HL-60/S4 (cell line): ENCODE measurements at regions not wholly inside any gene's neighbourhood (a gene's known extent, or its start where the extent isn't known, plus 50 kb on each side); places are given as distances from the start of the nearest gene placed in this dataset.

Experiments used
- in situ Hi-C: fragments of 300-500 bp; cut with MboI; formaldehyde crosslinking; loops from 2 replicates; pipeline ENCODE4 v1.14.3; 2022; ENCODE audit warnings: low sequenced_read_pairs

DNA sequence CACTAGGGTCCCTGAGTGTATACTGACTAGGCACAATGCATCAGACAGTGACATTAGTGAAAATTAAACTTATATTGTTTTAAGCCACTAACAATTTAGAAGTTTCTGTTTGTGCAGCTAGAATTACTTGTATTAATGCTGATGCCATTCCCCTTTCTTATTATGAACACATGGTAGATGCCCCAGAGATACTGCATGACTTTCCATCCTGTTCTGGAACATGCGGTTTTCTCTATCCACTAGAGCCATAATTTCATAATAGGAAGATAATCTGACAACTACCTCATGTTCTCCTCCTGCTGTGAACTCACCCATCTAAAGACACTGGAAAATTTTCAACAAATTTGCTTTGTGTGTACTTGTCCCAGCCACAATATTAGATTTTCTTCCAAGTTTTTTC, 1256.4 kb downstream of the FAM181B start:
- in situ Hi-C loops = no loop called here

DNA sequence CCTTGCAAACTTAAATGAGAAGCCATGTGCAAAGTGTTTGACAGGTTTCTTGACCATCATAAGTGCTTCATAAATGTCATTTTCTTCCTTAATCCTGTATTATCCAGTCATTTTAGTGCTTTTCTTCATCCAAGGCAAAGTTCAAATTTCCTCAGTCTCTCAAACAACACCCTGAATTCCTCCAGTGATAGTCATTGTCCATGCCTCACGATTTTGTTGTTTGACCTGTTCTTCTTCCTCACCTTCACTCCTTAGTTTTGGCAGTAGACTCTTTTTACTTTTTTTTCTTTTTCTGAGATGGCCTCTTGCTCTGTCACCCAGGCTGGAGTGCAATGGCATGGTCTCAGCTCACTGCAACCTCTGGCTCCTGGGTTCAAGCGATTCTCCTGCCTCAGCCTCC, 1257.3 kb downstream of the FAM181B start:
- in situ Hi-C loops = no loop called here

GRCh38 chr11:81472646-81473045, 1261.0 kb downstream of the FAM181B start:
- in situ Hi-C loops = no loop called here

DNA sequence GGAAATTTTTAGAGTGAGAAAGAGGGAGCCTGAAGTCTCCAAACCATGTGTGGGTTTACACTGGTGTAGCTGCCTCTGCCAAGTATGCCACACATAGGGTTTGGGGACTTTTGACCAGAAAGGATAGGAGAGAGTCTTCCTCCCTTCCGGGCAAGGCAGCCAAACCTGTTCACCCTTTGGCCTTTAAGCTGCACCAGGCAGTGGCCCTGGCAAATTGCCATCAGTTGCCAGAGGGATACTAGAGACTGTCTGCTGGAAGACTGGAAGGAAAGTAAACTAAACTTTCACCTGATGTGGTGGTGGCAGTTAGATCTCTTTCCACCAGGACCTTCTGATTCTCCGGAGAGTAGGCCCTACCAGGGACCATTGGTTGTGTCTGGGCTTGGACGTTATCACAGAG, 1263.2 kb downstream of the FAM181B start:
- in situ Hi-C loops = no loop called here

DNA sequence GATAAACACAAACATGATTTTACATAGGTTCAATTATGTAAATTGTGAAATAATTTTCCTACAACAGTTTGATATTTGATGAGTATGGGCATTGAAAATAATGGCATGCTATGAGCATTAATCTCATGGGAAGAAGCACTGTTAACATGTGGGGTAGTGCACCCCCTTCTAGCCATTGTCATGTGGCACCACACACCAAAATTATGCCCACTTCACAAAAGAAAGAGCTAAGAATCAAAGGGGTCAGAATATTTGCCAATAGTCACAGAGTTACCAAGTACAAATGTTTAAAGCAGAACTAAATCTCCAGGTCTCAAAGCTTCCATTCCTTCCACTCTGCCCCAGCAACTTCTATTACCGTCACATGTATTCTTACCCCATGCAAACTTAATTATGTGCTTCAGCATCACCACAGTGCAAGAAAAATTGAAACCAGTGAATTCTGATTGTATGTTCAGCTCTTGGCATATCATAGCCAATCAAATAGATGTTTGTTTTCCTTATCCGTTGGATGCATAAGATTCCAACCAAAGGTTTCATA, 1273.8 kb downstream of the FAM181B start:
- in situ Hi-C loops = no loop called here

- in situ Hi-C loops = no loop called here
Measured at GRCh38 chr11:81449588-81450156, 1284.0 kb downstream of the FAM181B start.

- in situ Hi-C loops = no loop called here
Measured at GRCh38 chr11:81444297-81444696, 1289.4 kb downstream of the FAM181B start.

DNA sequence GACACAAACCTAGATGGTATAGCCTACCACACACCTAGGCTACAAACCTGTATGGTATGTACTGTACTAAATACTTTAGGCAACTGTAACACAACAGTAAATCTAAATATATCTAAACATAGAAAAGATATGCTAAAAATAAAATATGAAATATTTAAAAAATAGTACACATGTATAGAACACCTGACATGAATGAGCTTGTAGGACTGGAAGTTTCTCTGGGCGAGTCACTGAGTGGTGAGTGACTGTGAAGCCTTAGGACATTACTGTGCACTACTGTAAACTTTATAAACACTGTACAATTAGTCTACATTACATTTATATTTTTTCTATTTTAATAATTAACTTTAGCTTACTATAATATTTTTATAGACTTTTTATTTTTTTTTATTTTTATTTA, 1301.3 kb downstream of the FAM181B start:
- in situ Hi-C loops = no loop called here

DNA sequence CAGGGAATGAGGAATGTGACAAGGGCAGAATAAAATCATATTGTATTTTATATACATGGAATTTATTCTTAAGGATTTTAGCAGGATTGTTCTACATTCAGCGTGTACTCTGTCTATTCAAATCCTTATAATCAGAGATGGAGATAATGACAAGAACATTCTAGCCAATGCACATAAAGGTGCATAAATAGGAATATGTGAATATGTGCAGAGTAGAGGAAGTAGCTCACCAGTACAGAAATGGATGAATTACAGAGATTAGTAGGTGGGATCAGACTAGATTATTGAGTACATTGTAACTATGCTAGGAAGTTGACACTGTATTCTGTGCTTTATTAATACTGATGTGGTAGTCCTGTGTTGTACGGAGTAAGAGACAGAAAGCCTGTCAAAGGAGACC, 1308.8 kb downstream of the FAM181B start:
- in situ Hi-C loops = no loop called here

GRCh38 chr11:81422402-81422801, 1311.3 kb downstream of the FAM181B start:
- in situ Hi-C loops = no loop called here

- in situ Hi-C loops = no loop called here
Measured at GRCh38 chr11:81421251-81421860, 1312.3 kb downstream of the FAM181B start.

DNA sequence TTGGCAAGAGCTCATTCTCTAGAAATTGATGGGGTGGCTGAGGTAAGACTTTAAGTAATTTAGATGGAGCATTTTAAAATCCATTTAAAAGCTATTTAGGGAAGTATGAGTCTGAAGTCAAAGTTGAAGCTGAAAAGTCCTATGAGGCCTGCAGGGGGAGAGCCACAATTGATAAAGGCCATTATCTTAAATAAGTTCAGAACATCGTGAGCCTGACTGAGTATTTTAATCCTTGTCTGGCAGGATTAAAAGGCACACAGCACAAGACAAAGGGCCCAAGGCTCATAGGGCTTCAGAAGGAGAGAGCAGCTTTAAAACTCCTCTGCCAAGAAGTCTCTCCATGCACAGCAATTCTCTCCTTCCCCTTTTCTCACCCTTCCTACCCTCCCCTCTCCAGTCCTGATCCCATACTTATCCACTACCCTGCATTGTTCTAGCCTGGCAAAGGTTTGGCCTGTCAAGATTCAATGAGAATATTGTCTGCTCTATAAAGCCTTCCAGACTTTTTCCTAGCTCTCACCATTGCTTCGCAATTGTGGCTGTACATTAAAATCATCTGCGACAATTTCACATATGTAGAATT, 1312.9 kb downstream of the FAM181B start:
- in situ Hi-C loops = no loop called here

GRCh38 chr11:81397316-81397715, 1336.3 kb downstream of the FAM181B start:
- in situ Hi-C loops = no loop called here

GRCh38 chr11:81394311-81394710, 1339.4 kb downstream of the FAM181B start:
- in situ Hi-C loops = no loop called here

- in situ Hi-C loops = no loop called here
Measured at GRCh38 chr11:81388326-81388725, 1345.3 kb downstream of the FAM181B start.

DNA sequence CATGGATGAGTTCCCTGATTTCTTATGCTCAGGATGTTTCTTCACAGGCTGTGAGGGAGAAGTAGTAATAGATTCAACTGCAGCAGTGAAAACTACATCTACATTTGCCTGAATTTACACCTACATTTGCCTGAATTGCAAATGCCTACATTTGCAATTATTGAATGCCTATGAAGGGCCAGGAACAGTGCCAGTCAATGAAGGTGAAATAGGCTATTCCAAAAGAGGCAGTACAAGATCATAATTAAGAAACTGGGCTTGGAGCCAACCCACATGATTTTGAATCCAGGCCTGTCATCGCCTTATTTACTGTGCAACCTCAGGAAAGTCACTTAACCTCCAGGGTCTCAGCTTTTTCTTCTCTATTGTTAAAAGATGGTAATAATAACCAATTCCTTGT, 1353.3 kb downstream of the FAM181B start:
- in situ Hi-C loops = no loop called here

DNA sequence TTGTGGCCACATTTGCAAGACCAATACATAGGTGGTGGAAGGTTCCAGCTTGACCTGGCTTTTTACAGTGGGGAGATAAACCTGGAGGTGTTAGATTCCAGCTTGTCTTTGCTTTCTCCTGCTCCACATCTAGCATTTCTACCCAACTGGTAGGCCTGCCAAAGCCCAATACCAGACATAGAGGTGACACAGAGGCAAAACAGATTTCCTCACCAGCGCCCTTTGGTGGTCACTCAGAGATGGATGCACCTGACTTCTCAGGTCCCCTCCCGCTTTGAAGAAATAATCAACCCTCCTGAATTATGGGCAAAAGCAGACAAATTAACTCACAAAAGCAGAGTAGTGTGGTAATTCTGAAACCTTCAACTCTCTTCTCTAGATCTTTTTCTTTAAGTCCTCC, 1356.2 kb downstream of the FAM181B start:
- in situ Hi-C loops = no loop called here

- in situ Hi-C loops = no loop called here
Measured at GRCh38 chr11:81373986-81374385, 1359.7 kb downstream of the FAM181B start.

- in situ Hi-C loops = no loop called here
Measured at GRCh38 chr11:81368192-81368591, 1365.5 kb downstream of the FAM181B start.

- in situ Hi-C loops = no loop called here
Measured at GRCh38 chr11:81365496-81365895, 1368.2 kb downstream of the FAM181B start.

- in situ Hi-C loops = no loop called here
Measured at GRCh38 chr11:81359476-81359875, 1374.2 kb downstream of the FAM181B start.

DNA sequence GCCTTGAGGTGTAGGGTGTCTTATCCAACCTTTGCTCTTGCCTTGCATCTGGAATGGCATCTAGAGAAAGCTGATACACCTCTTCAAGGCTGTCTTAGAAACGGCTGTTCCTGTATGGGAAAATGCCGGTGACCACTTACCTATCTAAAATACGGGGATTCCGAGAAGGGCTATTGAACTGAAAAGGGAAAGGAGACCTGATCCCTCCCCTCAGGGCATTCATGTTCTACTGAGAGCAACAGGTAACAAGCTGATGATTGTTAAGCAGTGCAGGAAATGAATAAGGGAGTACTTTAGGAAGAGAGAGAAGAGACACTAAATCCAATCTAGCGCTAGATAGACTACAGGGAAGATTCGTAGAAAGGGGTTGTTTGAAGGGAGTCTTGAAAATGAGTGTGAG, 1388.1 kb downstream of the FAM181B start:
- in situ Hi-C loops = no loop called here
